NOMO-1 (cell line): ENCODE measurements at regions not wholly inside any gene's neighbourhood (a gene's known extent, or its start where the extent isn't known, plus 50 kb on each side); places are given as distances from the start of the nearest gene placed in this dataset.
"Not testable (repeated sequence)": the region's sequence is repeated elsewhere in the genome, so short reads cannot be mapped to it uniquely, and the experiment has no call there.

ENCODE experiments used
- DNase-seq, 2 experiments: peaks; one replicate each; lab custom pipeline; 2025; ENCODE audit not compliant: unreplicated experiment in 2 of 2; lab: John Stamatoyannopoulos, UW

- DNase-seq, result no peak
Measured at GRCh38 chr6:102848210-102848609, 1454.7 kb downstream of the GRIK2 start.

DNA sequence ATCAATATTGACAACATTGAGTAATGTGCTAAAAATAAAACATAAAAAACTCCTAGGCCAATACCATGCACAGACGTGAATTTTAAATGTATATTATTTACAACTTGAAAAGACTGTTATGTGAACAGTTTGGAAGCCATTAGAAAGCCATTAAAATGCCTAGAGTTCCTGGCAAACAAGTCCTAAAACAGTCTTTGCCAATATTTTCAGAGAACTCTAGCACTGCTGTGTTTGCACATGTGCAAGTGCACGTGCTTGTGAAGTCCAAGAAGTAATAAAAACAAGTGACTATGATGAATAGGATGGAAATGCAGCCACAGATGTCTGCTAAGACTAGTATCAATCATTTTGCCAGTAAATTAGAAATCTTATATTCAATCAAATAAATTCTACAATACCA lies 1447.6 kb downstream of the GRIK2 start:
- DNase-seq, result no peak

GRCh38 chr6:102832021-102832420 lies 1438.5 kb downstream of the GRIK2 start:
- DNase-seq, result no peak

GRCh38 chr6:102820098-102820497 lies 1426.6 kb downstream of the GRIK2 start:
- no peak for DNase-seq

DNA sequence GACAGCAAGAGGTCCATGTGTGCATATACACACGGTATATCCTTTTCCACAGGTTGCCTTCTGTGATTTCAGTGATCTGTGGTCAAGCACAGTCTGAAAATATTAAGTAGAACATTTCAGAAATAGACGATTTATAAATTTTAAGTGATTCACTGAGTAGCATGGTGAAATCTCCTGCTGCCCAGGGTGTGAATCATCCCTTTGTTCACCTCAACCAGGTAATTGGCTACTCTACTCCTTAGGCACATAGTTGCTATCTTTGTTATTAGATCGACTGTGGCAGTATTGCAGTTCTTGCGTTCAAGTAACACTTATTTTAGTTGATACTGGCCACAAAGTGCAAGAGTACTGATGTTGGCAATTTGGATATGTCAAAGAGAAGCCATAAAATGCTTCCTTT lies 1421.7 kb downstream of the GRIK2 start:
- DNase-seq, result no peak

GRCh38 chr6:102813489-102814275 lies 1420.2 kb downstream of the GRIK2 start:
- DNase-seq, result no peak

- DNase-seq, result no peak
Measured at GRCh38 chr6:102812242-102812641, 1418.7 kb downstream of the GRIK2 start.

- DNase-seq, result not testable (repeated sequence)
Measured at GRCh38 chr6:102808944-102809505, 1415.5 kb downstream of the GRIK2 start.

DNA sequence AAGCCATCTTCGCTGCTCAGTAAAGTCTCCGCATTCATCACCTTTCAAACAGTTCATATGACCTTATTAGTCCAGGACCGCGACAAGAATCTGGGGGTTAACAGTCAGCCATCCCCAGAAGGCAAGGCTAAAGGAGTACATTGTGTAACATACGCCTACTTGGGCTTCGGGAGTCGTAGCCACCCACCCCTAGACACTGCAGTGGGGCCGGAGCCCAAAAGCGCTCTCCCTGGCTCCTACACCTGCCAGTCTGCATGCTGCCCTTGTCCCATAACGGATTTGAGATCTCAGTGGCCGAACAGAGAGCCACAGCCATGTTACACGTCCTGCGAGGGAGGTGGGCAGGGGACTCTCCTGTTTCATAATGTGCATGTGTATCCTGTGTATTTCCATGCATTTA lies 1405.5 kb downstream of the GRIK2 start:
- no peak for DNase-seq

DNA sequence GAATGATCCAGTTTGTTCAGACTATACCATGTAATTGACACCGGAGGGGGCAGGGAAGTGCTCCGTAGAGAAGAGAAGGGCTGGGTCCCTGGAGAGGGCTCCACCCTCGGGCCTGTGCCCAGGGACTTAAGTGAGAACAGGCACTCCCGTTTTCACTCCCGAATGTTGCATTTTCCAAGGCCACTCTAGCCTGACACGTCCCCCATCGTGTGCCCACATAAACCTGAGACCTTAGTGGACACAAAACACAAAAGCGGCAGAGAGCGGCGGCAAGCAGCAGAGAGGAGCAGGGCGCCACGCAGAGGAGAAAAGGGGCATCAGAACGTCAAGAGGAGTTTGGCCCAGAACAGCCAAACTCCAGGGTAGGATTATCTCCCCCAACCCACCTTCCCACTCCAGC lies 1405.1 kb downstream of the GRIK2 start:
- DNase-seq, result no peak

DNA sequence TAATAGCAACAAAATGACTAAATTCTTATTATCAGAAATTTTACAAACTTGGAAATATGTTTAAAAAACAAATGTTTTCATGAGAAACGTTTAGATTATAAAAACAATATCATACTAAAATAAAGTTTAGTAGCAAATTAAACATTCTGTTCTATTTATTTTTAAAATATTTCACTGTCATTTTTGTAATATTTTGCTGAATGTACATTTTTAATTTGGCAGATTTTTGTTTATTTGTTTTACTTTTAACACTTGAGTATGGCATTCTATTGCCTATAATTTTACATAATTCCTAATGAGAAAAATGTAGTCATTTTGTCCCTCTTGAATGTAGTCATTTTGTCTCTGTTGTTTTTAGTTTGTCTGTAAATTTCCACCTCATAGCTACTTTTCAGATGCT lies 1400.2 kb downstream of the GRIK2 start:
- DNase-seq, result no peak

GRCh38 chr6:102774326-102774725 lies 1380.8 kb downstream of the GRIK2 start:
- no peak for DNase-seq

GRCh38 chr6:102773636-102774035 lies 1380.1 kb downstream of the GRIK2 start:
- DNase-seq, result no peak

GRCh38 chr6:102766963-102767362 lies 1373.5 kb downstream of the GRIK2 start:
- DNase-seq, result no peak

DNA sequence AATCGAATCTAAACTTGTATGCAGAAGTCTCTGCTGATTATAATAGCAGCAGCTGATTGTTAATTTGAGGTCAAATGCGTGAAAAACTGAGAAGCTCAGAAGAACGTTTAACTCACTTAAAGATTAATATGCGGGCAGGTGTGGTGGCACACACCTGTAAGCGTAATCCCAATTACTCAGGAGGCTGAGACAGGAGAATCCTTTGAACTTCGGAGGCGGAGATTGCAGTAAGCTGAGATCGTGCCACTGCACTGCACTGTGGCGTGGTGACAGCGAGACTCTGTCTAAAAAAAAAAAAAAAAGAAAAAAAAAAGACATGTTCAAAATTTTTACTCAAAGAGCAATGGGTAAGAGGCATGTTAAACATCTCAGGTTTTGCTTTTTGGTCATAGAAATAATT lies 1370.8 kb downstream of the GRIK2 start:
- DNase-seq, result no peak

DNA sequence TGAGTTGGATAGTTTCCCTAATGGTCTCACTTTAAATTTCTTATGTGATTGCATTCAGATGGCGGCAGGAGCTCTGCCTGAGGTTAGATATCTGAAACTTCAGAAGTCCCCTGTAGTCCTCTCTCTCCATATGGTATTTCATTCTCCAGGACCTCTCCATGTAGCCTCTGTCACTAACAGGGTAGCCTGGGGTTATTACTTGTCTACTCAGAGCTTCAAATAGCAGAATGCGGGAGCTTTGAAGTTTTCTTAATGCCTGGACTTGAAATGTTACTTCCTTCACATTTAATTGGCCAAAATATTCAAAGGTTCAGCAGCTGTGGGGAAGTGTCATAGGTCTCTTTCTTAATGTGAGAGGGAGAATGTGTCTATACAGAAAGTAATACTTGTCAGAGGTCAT lies 1370.4 kb downstream of the GRIK2 start:
- DNase-seq, result no peak

DNA sequence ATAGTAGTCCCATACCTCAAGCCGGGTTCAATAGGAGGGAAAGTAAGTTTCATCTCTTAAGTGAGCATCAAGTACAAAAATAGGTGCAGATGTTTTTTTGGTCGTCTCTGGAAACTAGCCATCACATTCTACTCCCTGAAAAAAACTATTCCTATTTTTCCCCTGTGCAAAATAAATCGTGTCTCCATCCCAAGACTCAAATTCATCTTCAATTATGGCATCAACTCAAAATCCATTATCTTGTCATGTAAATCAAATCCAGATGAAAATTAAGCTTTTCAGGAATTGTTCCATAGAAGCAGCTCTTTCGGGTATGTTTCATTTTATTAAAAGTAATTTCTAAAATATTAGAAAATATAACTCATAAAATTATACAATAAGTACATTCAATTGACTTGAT lies 1368.4 kb downstream of the GRIK2 start:
- DNase-seq, result no peak

DNA sequence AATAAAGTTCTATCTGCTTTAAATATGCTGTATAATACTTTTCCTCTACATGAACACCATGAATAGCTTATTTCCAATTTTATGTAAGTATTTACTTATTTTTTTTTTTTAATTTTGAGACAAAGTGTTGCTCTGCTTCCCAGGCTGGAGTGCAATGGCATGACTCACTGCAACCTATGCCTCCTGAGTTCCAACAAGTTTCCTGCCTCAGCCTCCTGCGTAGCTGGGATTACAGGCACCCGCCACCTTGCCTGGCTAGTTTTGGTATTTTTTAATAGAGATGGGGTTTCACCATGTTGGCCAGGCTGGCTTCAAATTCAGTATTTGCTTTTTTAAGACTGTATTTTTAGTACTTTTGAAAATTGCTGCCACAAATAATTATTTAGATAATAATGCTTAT lies 1365.9 kb downstream of the GRIK2 start:
- DNase-seq, result no peak

DNA sequence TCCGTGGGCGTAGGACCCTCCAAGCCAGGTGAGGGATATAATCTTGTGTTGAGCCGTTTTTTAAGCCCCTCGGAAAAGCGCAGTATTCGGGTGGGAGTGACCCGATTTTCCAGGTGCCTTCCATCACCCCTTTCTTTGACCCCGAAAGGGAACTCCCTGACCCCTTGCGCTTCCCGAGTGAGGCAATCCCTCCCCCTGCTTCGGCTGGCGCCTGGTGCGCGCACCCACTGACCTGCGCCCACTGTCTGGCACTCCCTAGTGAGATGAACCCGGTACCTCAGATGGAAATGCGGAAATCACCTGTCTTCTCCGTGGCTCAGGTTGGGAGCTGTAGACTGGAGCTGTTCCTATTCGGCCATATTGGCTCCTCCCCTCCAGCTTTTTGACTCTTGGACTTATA lies 1365.0 kb downstream of the GRIK2 start:
- not testable (repeated sequence) for DNase-seq

- no peak for DNase-seq
Measured at GRCh38 chr6:102749210-102749971, 1355.9 kb downstream of the GRIK2 start.

- DNase-seq, result no peak
Measured at GRCh38 chr6:102746941-102747340, 1353.4 kb downstream of the GRIK2 start.
